ENCODE measurements at regions not wholly inside any gene's neighbourhood (a gene's known extent, or its start where the extent isn't known, plus 50 kb on each side); places are given as distances from the start of the nearest gene placed in this dataset.
"Not testable (repeated sequence)": the region's sequence is repeated elsewhere in the genome, so short reads cannot be mapped to it uniquely, and the experiment has no call there.

DNA sequence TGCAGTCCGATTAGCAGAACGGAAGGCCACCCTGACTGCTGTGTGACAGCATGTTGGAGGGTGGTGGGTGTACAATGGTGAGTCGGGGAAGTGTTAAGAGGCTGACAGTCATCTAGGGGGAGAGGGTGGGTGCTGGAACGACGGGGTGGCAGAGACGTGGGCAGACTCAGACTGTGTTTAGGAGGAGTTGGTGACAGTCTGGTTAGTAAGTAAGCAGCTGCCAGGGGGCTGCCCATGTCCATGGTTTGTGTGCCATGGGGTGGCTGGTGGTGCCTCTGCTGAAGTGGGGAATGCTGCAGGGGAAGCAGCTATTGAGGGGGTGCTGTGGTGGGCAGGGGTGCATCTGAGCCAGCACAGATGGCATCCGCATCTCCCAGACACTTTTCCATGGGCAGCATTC, 51.3 kb upstream of the BOD1 start:
- DNase-seq (ENCODE audit: low read depth): no peak

DNA sequence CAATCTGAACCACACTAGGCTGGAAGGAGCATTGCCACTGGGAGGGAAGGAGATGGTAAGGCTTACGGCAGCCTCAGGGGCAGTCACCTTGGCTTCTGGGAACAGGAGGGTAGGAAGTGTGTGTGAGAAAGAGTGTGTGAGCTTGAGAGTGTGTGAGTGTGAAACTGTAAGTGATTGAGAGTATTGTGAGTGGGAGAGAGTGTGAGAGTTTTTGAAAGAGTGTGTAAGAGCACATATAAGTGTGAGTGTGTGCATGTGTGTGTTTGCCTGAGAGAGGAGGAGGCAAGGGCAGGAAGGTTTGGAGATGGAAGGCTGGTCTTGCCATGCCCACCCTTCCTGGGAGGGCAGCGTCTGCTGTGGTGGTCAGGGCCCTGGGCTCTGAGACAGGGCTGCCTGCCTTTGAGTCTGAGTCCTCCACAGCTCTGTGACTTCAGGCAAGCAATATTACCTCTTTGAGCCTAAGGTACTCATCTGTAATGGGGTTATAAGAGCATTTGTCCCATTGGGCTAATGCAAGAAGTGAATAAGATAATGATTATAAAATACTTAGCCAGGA, 51.9 kb upstream of the BOD1 start:
- no peak for DNase-seq (ENCODE audit: low read depth)

DNA sequence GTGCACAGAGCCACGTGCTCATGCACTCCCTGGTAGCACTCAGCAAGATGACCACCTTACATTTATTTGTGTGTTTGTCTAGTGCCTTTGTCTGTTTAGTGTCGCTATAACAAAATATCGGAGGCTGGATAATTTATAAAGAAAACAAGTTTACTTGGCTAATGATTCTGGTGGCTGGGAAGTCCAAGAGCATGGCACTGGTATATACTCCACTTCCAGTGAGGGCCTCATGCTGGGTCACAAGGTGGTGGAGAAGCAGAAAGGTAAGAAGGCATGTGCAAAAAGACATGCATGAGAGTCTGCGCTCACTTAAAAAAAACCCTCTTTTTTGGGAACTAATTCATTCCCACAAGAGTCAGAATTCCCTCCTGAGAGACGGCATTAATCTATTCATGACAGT, 52.5 kb upstream of the BOD1 start:
- no peak for DNase-seq (ENCODE audit: low read depth)

GRCh38 chr5:173669483-173669882, 53.0 kb upstream of the BOD1 start:
- DNase-seq (ENCODE audit: low read depth): no peak

- DNase-seq (ENCODE audit: low read depth): no peak
Observed at GRCh38 chr5:173670130-173670651, 53.7 kb upstream of the BOD1 start.

GRCh38 chr5:173670791-173671120, 54.3 kb upstream of the BOD1 start:
- no peak for DNase-seq (ENCODE audit: low read depth)

- no peak for DNase-seq (ENCODE audit: low read depth)
Observed at GRCh38 chr5:173671121-173671949, 54.9 kb upstream of the BOD1 start.

- DNase-seq (ENCODE audit: low read depth): no peak
Observed at GRCh38 chr5:173672166-173672565, 55.7 kb upstream of the BOD1 start.

DNA sequence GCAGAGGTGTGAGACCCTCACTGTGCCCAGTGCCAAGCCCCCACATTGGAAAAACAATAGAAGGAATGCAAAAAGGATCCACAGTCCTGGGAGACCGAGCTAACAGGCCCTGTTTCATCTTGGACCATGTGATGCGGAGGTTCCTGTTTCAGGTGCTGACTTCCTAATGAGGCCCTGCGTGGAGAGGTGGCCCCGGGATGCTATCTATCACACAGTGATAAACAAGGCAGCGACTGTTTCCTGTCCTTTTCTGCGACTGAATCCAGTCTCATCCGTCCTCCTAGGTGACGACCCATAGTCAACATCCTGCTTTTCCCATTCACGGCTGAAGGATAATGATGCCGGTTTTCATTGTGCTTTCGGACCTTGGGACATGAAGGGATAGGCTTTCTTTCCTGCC, 56.4 kb upstream of the BOD1 start:
- no peak for DNase-seq (ENCODE audit: low read depth)

GRCh38 chr5:173673295-173674101, 57.0 kb upstream of the BOD1 start:
- DNase-seq (ENCODE audit: low read depth): no peak

- DNase-seq (ENCODE audit: low read depth): no peak
Observed at GRCh38 chr5:173675287-173675996, 59.0 kb upstream of the BOD1 start.

- DNase-seq (ENCODE audit: low read depth): no peak
Observed at GRCh38 chr5:173676375-173676774, 59.9 kb upstream of the BOD1 start.

GRCh38 chr5:173677125-173677672, 60.7 kb upstream of the BOD1 start:
- no peak for DNase-seq (ENCODE audit: low read depth)

- no peak for DNase-seq (ENCODE audit: low read depth)
Observed at GRCh38 chr5:173679909-173680630, 63.6 kb upstream of the BOD1 start.

DNA sequence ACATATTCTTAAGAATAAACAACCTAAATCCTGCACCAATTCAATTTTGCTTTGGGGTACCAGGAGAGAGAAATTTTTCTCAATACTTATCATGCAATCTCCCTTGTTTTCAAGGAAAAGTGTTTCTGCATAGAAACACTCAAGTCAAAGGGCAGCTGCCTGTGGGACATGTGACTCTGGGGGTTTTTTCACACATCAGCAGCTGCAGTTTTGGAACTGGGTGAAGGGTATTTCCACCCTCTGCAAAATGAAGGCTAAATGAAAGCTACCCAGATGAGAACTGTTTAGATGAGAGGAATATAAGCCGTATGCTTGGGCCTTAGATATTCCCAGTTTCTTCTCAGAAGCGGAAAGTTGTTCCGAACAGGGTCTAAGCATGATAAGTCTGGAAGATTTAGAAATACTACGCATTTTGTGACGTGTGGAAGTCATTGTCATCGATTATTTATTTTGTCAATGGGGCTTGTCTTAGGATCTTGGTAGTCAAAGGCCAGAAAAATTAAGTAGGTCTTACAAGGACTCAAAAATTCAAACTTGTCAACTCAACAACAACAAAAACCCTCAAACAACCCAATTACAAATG, 64.3 kb upstream of the BOD1 start:
- DNase-seq (ENCODE audit: low read depth): no peak

DNA sequence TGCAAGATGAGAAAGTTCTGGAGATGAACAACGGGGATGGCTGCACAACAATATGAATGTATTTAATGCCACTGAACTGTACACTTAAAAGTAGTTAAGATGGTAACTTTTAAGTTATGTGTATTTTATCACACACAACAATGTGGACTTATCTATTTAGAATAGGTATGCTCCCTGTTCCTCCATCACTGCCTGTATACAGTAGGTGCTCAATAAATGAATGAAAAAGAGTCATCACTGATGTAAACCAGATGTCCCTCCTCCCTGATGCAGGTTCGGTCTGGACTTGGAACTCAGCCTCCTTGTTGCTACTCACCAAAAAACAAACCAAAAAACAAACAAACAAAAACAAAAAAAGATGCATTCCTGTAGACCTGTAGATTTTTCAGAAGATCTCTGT, 65.9 kb upstream of the BOD1 start:
- DNase-seq (ENCODE audit: low read depth): no peak

GRCh38 chr5:173684535-173684934, 68.1 kb upstream of the BOD1 start:
- DNase-seq (ENCODE audit: low read depth): not testable (repeated sequence)

GRCh38 chr5:173686950-173687349, 70.5 kb upstream of the BOD1 start:
- no peak for DNase-seq (ENCODE audit: low read depth)

- no peak for DNase-seq (ENCODE audit: low read depth)
Observed at GRCh38 chr5:173688703-173689102, 72.3 kb upstream of the BOD1 start.

- DNase-seq (ENCODE audit: low read depth): no peak
Observed at GRCh38 chr5:173689171-173689736, 72.8 kb upstream of the BOD1 start.
